Hepatocyte (in vitro differentiated cells): ENCODE measurements at regions not wholly inside any gene's neighbourhood (a gene's known extent, or its start where the extent isn't known, plus 50 kb on each side); places are given as distances from the start of the nearest gene placed in this dataset.
"Not testable (repeated sequence)": the region's sequence is repeated elsewhere in the genome, so short reads cannot be mapped to it uniquely, and the experiment has no call there.

Experiments used
- DNase-seq: peaks from one replicate; pipeline ENCODE4 v3.0.0-alpha.2; 2016; ENCODE audit warnings: low spot score
- H2AFZ ChIP-seq: fragments of 200-600 bp; sonication (generic); 2 replicates; pipeline ENCODE4 v1.6.0; 2016; ENCODE audit warnings: antibody characterized with exemption, mild to moderate bottlenecking
- H3K27ac ChIP-seq: fragments of 200-600 bp; sonication (generic); 2 replicates; pipeline ENCODE4 v1.5.1; 2016; ENCODE audit warnings: mild to moderate bottlenecking
- H3K27me3 ChIP-seq: fragments of 200-600 bp; sonication (generic); 2 replicates; pipeline ENCODE4 v1.6.1; 2016
- H3K36me3 ChIP-seq: fragments of 200-600 bp; sonication (generic); replicated peaks from 2 replicates; pipeline ENCODE4 v1.5.1; 2016; ENCODE audit warnings: low read depth; ENCODE audit not compliant: insufficient read depth
- H3K4me1 ChIP-seq: fragments of 200-600 bp; sonication (generic); 2 replicates; pipeline ENCODE4 v1.5.1; 2016; ENCODE audit warnings: mild to moderate bottlenecking, moderate library complexity; ENCODE audit not compliant: insufficient read depth
- H3K4me2 ChIP-seq: fragments of 200-600 bp; sonication (generic); 2 replicates; pipeline ENCODE4 v1.6.0; 2016
- H3K4me3 ChIP-seq: fragments of 200-600 bp; sonication (generic); 2 replicates; pipeline ENCODE4 v1.5.1; 2016; ENCODE audit warnings: mild to moderate bottlenecking
- H3K79me2 ChIP-seq: fragments of 200-600 bp; sonication (generic); 2 replicates; pipeline ENCODE4 v1.6.0; 2017; ENCODE audit warnings: mild to moderate bottlenecking
- H3K9me2 ChIP-seq: fragments of 200-600 bp; sonication (generic); replicated peaks from 2 replicates; pipeline ENCODE4 v1.6.0; 2017; ENCODE audit warnings: mild to moderate bottlenecking; ENCODE audit not compliant: insufficient read depth
- H3K9me3 ChIP-seq: fragments of 200-600 bp; sonication (generic); 2 replicates; pipeline ENCODE4 v1.5.1; 2016; ENCODE audit warnings: low read depth, mild to moderate bottlenecking
- H4K20me1 ChIP-seq: fragments of 200-600 bp; sonication (generic); 2 replicates; pipeline ENCODE4 v1.6.0; 2016; ENCODE audit warnings: mild to moderate bottlenecking; ENCODE audit not compliant: insufficient read depth, poor library complexity, severe bottlenecking
- EZH2 ChIP-seq: fragments of 200-600 bp; sonication (generic); IDR thresholded peaks from 2 replicates; pipeline ENCODE4 v1.6.1; 2016; ENCODE audit warnings: antibody characterized with exemption, mild to moderate bottlenecking, borderline replicate concordance
- EZH2phosphoT487 ChIP-seq: fragments of 200-600 bp; sonication (generic); IDR thresholded peaks from one replicate; pipeline ENCODE4 v1.6.1; 2018; ENCODE audit warnings: antibody characterized with exemption, mild to moderate bottlenecking, low read depth, moderate library complexity; ENCODE audit not compliant: unreplicated experiment, severe bottlenecking
- WGBS: methylation state at CpG from one replicate; pipeline ENCODE4 v1.1.6; 2016; ENCODE audit warnings: low lambda C conversion rate; ENCODE audit errors: missing lambda C conversion rate; 5-methylcytosine and 5-hydroxymethylcytosine counted together
- TF ChIP-seq, protein P1 (sequence below): fragments of 200-600 bp; sonication (generic); IDR thresholded peaks from 2 replicates; pipeline ENCODE4 v1.5.1; 2016; ENCODE audit warnings: antibody characterized with exemption, mild to moderate bottlenecking; ENCODE audit not compliant: poor library complexity

- no peaks in the 10 kb centered on the region for H3K9me3 ChIP-seq
- H3K4me1 ChIP-seq: no peaks in the 10 kb centered on the region
- no peaks in the 10 kb centered on the region for H3K9me2 ChIP-seq
- no peaks in the 10 kb centered on the region for H3K27me3 ChIP-seq
- H3K27ac ChIP-seq: no peak overlapping the region
- TF ChIP-seq, protein P1, sequence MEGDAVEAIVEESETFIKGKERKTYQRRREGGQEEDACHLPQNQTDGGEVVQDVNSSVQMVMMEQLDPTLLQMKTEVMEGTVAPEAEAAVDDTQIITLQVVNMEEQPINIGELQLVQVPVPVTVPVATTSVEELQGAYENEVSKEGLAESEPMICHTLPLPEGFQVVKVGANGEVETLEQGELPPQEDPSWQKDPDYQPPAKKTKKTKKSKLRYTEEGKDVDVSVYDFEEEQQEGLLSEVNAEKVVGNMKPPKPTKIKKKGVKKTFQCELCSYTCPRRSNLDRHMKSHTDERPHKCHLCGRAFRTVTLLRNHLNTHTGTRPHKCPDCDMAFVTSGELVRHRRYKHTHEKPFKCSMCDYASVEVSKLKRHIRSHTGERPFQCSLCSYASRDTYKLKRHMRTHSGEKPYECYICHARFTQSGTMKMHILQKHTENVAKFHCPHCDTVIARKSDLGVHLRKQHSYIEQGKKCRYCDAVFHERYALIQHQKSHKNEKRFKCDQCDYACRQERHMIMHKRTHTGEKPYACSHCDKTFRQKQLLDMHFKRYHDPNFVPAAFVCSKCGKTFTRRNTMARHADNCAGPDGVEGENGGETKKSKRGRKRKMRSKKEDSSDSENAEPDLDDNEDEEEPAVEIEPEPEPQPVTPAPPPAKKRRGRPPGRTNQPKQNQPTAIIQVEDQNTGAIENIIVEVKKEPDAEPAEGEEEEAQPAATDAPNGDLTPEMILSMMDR: no peak
- TF ChIP-seq EZH2 (no peak), EZH2phosphoT487 (no peak)
- no peaks in the 10 kb centered on the region for H3K36me3 ChIP-seq
- no peak overlapping the region for H2AFZ ChIP-seq
- no peaks in the 10 kb centered on the region for H4K20me1 ChIP-seq
- WGBS: 19% methylated on average over 1 of the region's 1 CpG
- no peak overlapping the region for H3K4me3 ChIP-seq
- no peaks in the 10 kb centered on the region for H3K79me2 ChIP-seq
- no peak for DNase-seq
- no peak overlapping the region for H3K4me2 ChIP-seq
Measured at GRCh38 chr9:24816006-24816405, 270.3 kb upstream of the IZUMO3 start.

DNA sequence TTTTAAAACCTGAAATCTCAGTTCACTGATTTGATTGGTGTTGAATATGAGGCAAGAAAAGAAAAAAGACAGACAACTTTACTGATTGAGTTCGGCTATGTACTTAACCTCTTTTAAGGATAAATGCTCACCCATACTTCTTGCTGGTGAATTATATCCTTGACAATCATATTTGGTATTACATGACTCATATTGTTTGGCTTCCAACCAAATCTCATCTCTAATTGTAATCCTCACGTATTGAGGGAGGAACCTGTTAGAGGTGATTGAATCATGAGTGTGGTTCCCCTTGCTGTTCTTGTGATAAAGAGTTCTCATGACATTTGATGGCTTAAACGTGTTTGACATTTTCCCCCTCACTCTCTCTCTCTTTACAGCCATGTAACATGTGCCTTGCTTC, 255.6 kb upstream of the IZUMO3 start:
- Histone ChIP-seq H3K36me3 (no peaks in the 10 kb centered on the region), H2AFZ (no peak overlapping the region), H3K9me2 (no peaks in the 10 kb centered on the region), H4K20me1 (no peaks in the 10 kb centered on the region), H3K4me3 (no peak overlapping the region), H3K4me2 (no peak overlapping the region), H3K9me3 (no peaks in the 10 kb centered on the region), H3K79me2 (no peaks in the 10 kb centered on the region), H3K27ac (no peak overlapping the region), H3K4me1 (no peaks in the 10 kb centered on the region), H3K27me3 (no peaks in the 10 kb centered on the region)
- DNase-seq: no peak
- 87% methylated on average over 3 of the region's 3 CpGs for WGBS
- TF ChIP-seq EZH2: no peak
- TF ChIP-seq EZH2phosphoT487: no peak
- TF ChIP-seq, protein P1: no peak

- TF ChIP-seq EZH2 (no peak), EZH2phosphoT487 (no peak)
- TF ChIP-seq, protein P1: no peak
- H3K9me2 ChIP-seq: no peaks in the 10 kb centered on the region
- no peak overlapping the region for H2AFZ ChIP-seq
- DNase-seq: no peak
- no peak overlapping the region for H3K27ac ChIP-seq
- no peaks in the 10 kb centered on the region for H3K9me3 ChIP-seq
- H4K20me1 ChIP-seq: no peaks in the 10 kb centered on the region
- no peaks in the 10 kb centered on the region for H3K4me1 ChIP-seq
- no peaks in the 10 kb centered on the region for H3K36me3 ChIP-seq
- WGBS: 60% methylated on average over 2 of the region's 2 CpGs
- no peaks in the 10 kb centered on the region for H3K27me3 ChIP-seq
- H3K4me3 ChIP-seq: no peak overlapping the region
- H3K79me2 ChIP-seq: no peaks in the 10 kb centered on the region
- no peak overlapping the region for H3K4me2 ChIP-seq
Measured at GRCh38 chr9:24793787-24794186, 248.1 kb upstream of the IZUMO3 start.

- no peaks in the 10 kb centered on the region for H3K27me3 ChIP-seq
- no peak overlapping the region for H3K27ac ChIP-seq
- no peak for TF ChIP-seq EZH2phosphoT487
- no peak for TF ChIP-seq EZH2
- TF ChIP-seq, protein P1: no peak
- no peak for DNase-seq
- no peaks in the 10 kb centered on the region for H3K4me1 ChIP-seq
- H2AFZ ChIP-seq: no peak overlapping the region
- H3K4me3 ChIP-seq: no peak overlapping the region
- no peaks in the 10 kb centered on the region for H4K20me1 ChIP-seq
- no peak overlapping the region for H3K4me2 ChIP-seq
- H3K79me2 ChIP-seq: no peaks in the 10 kb centered on the region
- no peaks in the 10 kb centered on the region for H3K36me3 ChIP-seq
- H3K9me2 ChIP-seq: no peaks in the 10 kb centered on the region
- H3K9me3 ChIP-seq: no peaks in the 10 kb centered on the region
Measured at GRCh38 chr9:24776226-24776625, 230.5 kb upstream of the IZUMO3 start.

GRCh38 chr9:24774199-24774598, 228.5 kb upstream of the IZUMO3 start:
- not testable (repeated sequence) for H3K79me2 ChIP-seq, H4K20me1 ChIP-seq, H3K27me3 ChIP-seq, H3K36me3 ChIP-seq, H3K9me2 ChIP-seq, DNase-seq, H3K4me2 ChIP-seq, H3K27ac ChIP-seq, H2AFZ ChIP-seq, H3K9me3 ChIP-seq, H3K4me3 ChIP-seq, H3K4me1 ChIP-seq
- whole genome bisulfite sequencing: 88% methylated on average over 8 of the region's 8 CpGs
